HEK293T (cell line): ENCODE measurements at regions not wholly inside any gene's neighbourhood (a gene's known extent, or its start where the extent isn't known, plus 50 kb on each side); places are given as distances from the start of the nearest gene placed in this dataset.

Source experiments
- BHLHE40 ChIP-seq: fragments of 450-650 bp; IDR thresholded peaks from 2 replicates; pipeline ENCODE4 v1.6.1; 2016; ENCODE audit warnings: mild to moderate bottlenecking, moderate library complexity, borderline replicate concordance
- CTBP1 ChIP-seq: fragments of 450-650 bp; IDR thresholded peaks from 2 replicates; pipeline ENCODE4 v1.6.1; 2016; ENCODE audit warnings: borderline replicate concordance
- ELF4 ChIP-seq: fragments of 450-650 bp; IDR thresholded peaks from 2 replicates; pipeline ENCODE4 v1.6.1; 2017; ENCODE audit warnings: antibody characterized with exemption
- FOXA1 ChIP-seq: fragments of 450-650 bp; IDR thresholded peaks from 2 replicates; pipeline ENCODE4 v1.6.1; 2016; ENCODE audit warnings: mild to moderate bottlenecking
- FOXK2 ChIP-seq: fragments of 450-650 bp; IDR thresholded peaks from 2 replicates; pipeline ENCODE4 v1.6.1; 2016; ENCODE audit warnings: mild to moderate bottlenecking
- FOXM1 ChIP-seq: fragments of 450-650 bp; IDR thresholded peaks from 2 replicates; pipeline ENCODE4 v1.6.1; 2017; ENCODE audit warnings: mild to moderate bottlenecking, borderline replicate concordance
- L3MBTL2 ChIP-seq: fragments of 450-650 bp; conservative IDR thresholded peaks from 2 replicates; pipeline ENCODE4 v1.6.1; 2016; ENCODE audit warnings: mild to moderate bottlenecking
- NFRKB ChIP-seq: fragments of 450-650 bp; IDR thresholded peaks from 2 replicates; pipeline ENCODE4 v1.6.1; 2016; ENCODE audit warnings: mild to moderate bottlenecking, moderate library complexity
- SP1 ChIP-seq: fragments of 450-650 bp; IDR thresholded peaks from 2 replicates; pipeline ENCODE4 v1.6.1; 2017
- TARDBP ChIP-seq: fragments of 450-650 bp; IDR thresholded peaks from 2 replicates; pipeline ENCODE4 v1.6.1; 2016
- ZNF384 ChIP-seq: fragments of 450-650 bp; IDR thresholded peaks from 2 replicates; pipeline ENCODE4 v1.6.1; 2016
- TF ChIP-seq, protein P1 (sequence below): fragments of 450-650 bp; IDR thresholded peaks from 2 replicates; pipeline ENCODE4 v1.6.1; 2016

GRCh38 chr3:22609139-22609538 lies 594.0 kb upstream of the UBE2E2 start:
- TF ChIP-seq L3MBTL2, result no peak
- TF ChIP-seq BHLHE40, result no peak
- TF ChIP-seq FOXA1, result no peak
- TF ChIP-seq SP1, result no peak
- no peak for TF ChIP-seq NFRKB
- TF ChIP-seq, protein P1, sequence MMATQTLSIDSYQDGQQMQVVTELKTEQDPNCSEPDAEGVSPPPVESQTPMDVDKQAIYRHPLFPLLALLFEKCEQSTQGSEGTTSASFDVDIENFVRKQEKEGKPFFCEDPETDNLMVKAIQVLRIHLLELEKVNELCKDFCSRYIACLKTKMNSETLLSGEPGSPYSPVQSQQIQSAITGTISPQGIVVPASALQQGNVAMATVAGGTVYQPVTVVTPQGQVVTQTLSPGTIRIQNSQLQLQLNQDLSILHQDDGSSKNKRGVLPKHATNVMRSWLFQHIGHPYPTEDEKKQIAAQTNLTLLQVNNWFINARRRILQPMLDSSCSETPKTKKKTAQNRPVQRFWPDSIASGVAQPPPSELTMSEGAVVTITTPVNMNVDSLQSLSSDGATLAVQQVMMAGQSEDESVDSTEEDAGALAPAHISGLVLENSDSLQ, result no peak
- TF ChIP-seq TARDBP, result no peak
- TF ChIP-seq FOXK2, result no peak
- TF ChIP-seq ZNF384, result no peak
- TF ChIP-seq FOXM1, result no peak
- no peak for TF ChIP-seq ELF4
- TF ChIP-seq CTBP1, result no peak
